ENCODE measurements at regions not wholly inside any gene's neighbourhood (a gene's known extent, or its start where the extent isn't known, plus 50 kb on each side); places are given as distances from the start of the nearest gene placed in this dataset.

GRCh38 chrX:138996268-138996667, 284.8 kb upstream of the FGF13 start:
- no peak for TF ChIP-seq FOXJ3 (CRISPR knock-in tag; IDR thresholded peaks at IDR 0.05; ENCODE audit: borderline replicate concordance)
- no peak for TF ChIP-seq CTCF (IDR thresholded peaks at IDR 0.05)

All from WTC11 (cell line).